Liver (tissue), 8 donors: ENCODE measurements at regions not wholly inside any gene's neighbourhood (a gene's known extent, or its start where the extent isn't known, plus 50 kb on each side); places are given as distances from the start of the nearest gene placed in this dataset.

Experiments used
- DNase-seq: peaks from one replicate; pipeline ENCODE4 v3.0.0-alpha.2; 2017; ENCODE audit warnings: low spot score
- H3K27ac ChIP-seq, 2 donors: one replicate each; pipeline ENCODE4 v1.7.0; 2013; ENCODE audit warnings: inconsistent platforms in 2 of 2, low read length in 2 of 2, control low read depth in 1 of 2, low read depth in 1 of 2, mild to moderate bottlenecking in 1 of 2
- H3K27me3 ChIP-seq, 4 donors: one replicate each; pipeline versions ENCODE4 v1.6.1 to v1.7.0; 2013; ENCODE audit warnings: low read length in 3 of 4, inconsistent platforms in 1 of 4, mild to moderate bottlenecking in 1 of 4, moderate library complexity in 1 of 4; ENCODE audit not compliant: control insufficient read depth in 4 of 4, insufficient read depth in 4 of 4
- H3K36me3 ChIP-seq, 4 donors: one replicate each; pipeline versions ENCODE4 v1.6.1 to v1.7.0; 2013; ENCODE audit warnings: low read length in 3 of 4, mild to moderate bottlenecking in 3 of 4, low read depth in 1 of 4, moderate library complexity in 1 of 4; ENCODE audit not compliant: control insufficient read depth in 4 of 4, insufficient read depth in 3 of 4
- H3K4me1 ChIP-seq, 4 donors: one replicate each; pipeline versions ENCODE4 v1.6.1 to v1.7.0; 2013; ENCODE audit warnings: low read length in 3 of 4, mild to moderate bottlenecking in 3 of 4, moderate library complexity in 1 of 4; ENCODE audit not compliant: control insufficient read depth in 4 of 4, insufficient read depth in 4 of 4
- H3K4me3 ChIP-seq, 3 donors: one replicate each; pipeline versions ENCODE4 v1.6.1 to v1.7.0; 2013; ENCODE audit warnings: low read length in 3 of 3, control low read depth in 1 of 3, low read depth in 1 of 3, mild to moderate bottlenecking in 1 of 3
- H3K9ac ChIP-seq, 2 donors: one replicate each; pipeline ENCODE4 v1.7.0; 2013; ENCODE audit warnings: low read length in 2 of 2, mild to moderate bottlenecking in 2 of 2, moderate library complexity in 2 of 2, control low read depth in 1 of 2, low read depth in 1 of 2
- H3K9me3 ChIP-seq, 4 donors: one replicate each; pipeline versions ENCODE4 v1.6.1 to v1.7.0; 2013; ENCODE audit warnings: low read length in 3 of 4; ENCODE audit not compliant: control insufficient read depth in 4 of 4
- EGR1 ChIP-seq, 2 donors: IDR thresholded peaks; 2 replicates each; pipeline ENCODE4 v1.6.1; 2016 to 2018; ENCODE audit warnings: antibody characterized with exemption in 2 of 2, low read depth in 2 of 2
- FOXA1 ChIP-seq: IDR thresholded peaks from 2 replicates; pipeline ENCODE4 v1.6.1; 2016; ENCODE audit warnings: antibody characterized with exemption
- FOXA2 ChIP-seq: IDR thresholded peaks from 2 replicates; pipeline ENCODE4 v1.6.1; 2016; ENCODE audit warnings: antibody characterized with exemption
- GABPA ChIP-seq, 2 donors: IDR thresholded peaks in 1 of 2; conservative IDR thresholded peaks in 1 of 2; 2 replicates each; pipeline ENCODE4 v1.6.1; 2016; ENCODE audit warnings: antibody characterized with exemption in 2 of 2, mild to moderate bottlenecking in 1 of 2, moderate library complexity in 1 of 2
- HNF4A ChIP-seq, 2 donors: conservative IDR thresholded peaks; 2 replicates each; pipeline ENCODE4 v1.6.1; 2016; ENCODE audit warnings: antibody characterized with exemption in 2 of 2, mild to moderate bottlenecking in 2 of 2
- HNF4G ChIP-seq: IDR thresholded peaks from 2 replicates; pipeline ENCODE4 v1.6.1; 2016; ENCODE audit warnings: antibody characterized with exemption
- JUND ChIP-seq, 2 donors: IDR thresholded peaks; 2 replicates each; pipeline ENCODE4 v1.6.1; 2016; ENCODE audit warnings: antibody characterized with exemption in 2 of 2
- NR2F2 ChIP-seq: IDR thresholded peaks from 2 replicates; pipeline ENCODE4 v1.6.1; 2016; ENCODE audit warnings: antibody characterized with exemption
- RAD21 ChIP-seq, 2 donors: IDR thresholded peaks; 2 replicates each; pipeline ENCODE4 v1.6.1; 2016; ENCODE audit warnings: antibody characterized with exemption in 2 of 2, mild to moderate bottlenecking in 2 of 2
- RXRA ChIP-seq, 2 donors: IDR thresholded peaks; 2 replicates each; pipeline ENCODE4 v1.6.1; 2017 to 2018; ENCODE audit warnings: antibody characterized with exemption in 2 of 2, mild to moderate bottlenecking in 1 of 2
- SP1 ChIP-seq: IDR thresholded peaks from 2 replicates; pipeline ENCODE4 v1.6.1; 2018; ENCODE audit warnings: antibody characterized with exemption, mild to moderate bottlenecking
- TAF1 ChIP-seq: conservative IDR thresholded peaks from 2 replicates; pipeline ENCODE4 v1.6.1; 2016; ENCODE audit warnings: antibody characterized with exemption, mild to moderate bottlenecking
- YY1 ChIP-seq: IDR thresholded peaks from 2 replicates; pipeline ENCODE4 v1.6.1; 2016; ENCODE audit warnings: antibody characterized with exemption, mild to moderate bottlenecking
- WGBS: extraction: QIAGEN DNeasy Blood & Tissue Kit; methylation state at CpG from one replicate; pipeline ENCODE4 v1.1.7; 2013; 5-methylcytosine and 5-hydroxymethylcytosine counted together
- TF ChIP-seq, protein P1 (sequence below): IDR thresholded peaks from 2 replicates; pipeline ENCODE4 v1.6.1; 2016; ENCODE audit warnings: antibody characterized with exemption, mild to moderate bottlenecking
- TF ChIP-seq, protein P2 (sequence below): IDR thresholded peaks from 2 replicates; pipeline ENCODE4 v1.6.1; 2016; ENCODE audit warnings: antibody characterized with exemption
- TF ChIP-seq, protein P3 (sequence below): IDR thresholded peaks from 2 replicates; pipeline ENCODE4 v1.6.1; 2016; ENCODE audit warnings: antibody characterized with exemption
- TF ChIP-seq, protein P4 (sequence below): fragments of 150-350 bp; IDR thresholded peaks from 2 replicates; pipeline ENCODE4 v1.5.1; 2017; ENCODE audit warnings: improper control_type of control experiment, low read depth, low read length; ENCODE audit not compliant: missing input control
- TF ChIP-seq, protein P5 (sequence below): IDR thresholded peaks from 2 replicates; pipeline ENCODE4 v1.6.1; 2016; ENCODE audit warnings: antibody characterized with exemption
- donor health status: healthy.
- donor health status: healthy.
- donor health status: healthy.
- donor health status: healthy.
- donor health status: healthy.

DNA sequence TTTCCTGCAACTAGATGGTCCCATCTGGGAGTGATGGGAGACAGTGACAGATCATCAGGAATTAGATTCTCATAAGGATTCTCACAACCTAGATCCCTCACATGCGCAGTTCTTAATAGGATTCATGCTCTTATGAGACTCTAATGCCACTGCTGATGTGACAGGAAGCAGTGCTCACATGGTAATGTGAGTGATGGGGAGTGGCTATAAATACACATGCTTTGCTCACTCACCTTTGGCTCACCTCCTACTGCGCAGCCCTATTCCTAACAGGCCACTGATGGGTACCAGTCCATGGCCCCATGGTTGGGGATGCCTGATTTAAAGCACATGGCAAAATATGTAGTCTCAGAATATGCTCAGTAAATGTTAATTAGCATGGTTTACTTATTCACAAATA lies 80.6 kb upstream of the MBOAT1 start:
- Histone ChIP-seq H3K27ac (no peak overlapping the region), H3K9ac (no peak overlapping the region), H3K36me3 (no peaks in the 10 kb centered on the region), H3K4me3 (no peak overlapping the region), H3K27me3 (no peaks in the 10 kb centered on the region), H3K9me3 (no peaks in the 10 kb centered on the region), H3K4me1 (no peaks in the 10 kb centered on the region)
- DNase-seq = no peak
- TF ChIP-seq FOXA1 (no peak), RAD21 (IDR thresholded peaks at IDR 0.05) (no peak), HNF4G (no peak), SP1 (no peak), JUND (IDR thresholded peaks at IDR 0.05) (no peak), NR2F2 (no peak), RXRA (IDR thresholded peaks at IDR 0.05) (no peak), GABPA (IDR thresholded peaks at IDR 0.05 in 1 of 2, conservative IDR thresholded peaks at IDR 0.05 in 1 of 2) (no peak), HNF4A (conservative IDR thresholded peaks at IDR 0.05) (no peak), YY1 (no peak), FOXA2 (no peak), EGR1 (IDR thresholded peaks at IDR 0.05; ENCODE audit: low read depth in 2 of 2) (no peak), TAF1 (no peak)
- TF ChIP-seq, protein P1, sequence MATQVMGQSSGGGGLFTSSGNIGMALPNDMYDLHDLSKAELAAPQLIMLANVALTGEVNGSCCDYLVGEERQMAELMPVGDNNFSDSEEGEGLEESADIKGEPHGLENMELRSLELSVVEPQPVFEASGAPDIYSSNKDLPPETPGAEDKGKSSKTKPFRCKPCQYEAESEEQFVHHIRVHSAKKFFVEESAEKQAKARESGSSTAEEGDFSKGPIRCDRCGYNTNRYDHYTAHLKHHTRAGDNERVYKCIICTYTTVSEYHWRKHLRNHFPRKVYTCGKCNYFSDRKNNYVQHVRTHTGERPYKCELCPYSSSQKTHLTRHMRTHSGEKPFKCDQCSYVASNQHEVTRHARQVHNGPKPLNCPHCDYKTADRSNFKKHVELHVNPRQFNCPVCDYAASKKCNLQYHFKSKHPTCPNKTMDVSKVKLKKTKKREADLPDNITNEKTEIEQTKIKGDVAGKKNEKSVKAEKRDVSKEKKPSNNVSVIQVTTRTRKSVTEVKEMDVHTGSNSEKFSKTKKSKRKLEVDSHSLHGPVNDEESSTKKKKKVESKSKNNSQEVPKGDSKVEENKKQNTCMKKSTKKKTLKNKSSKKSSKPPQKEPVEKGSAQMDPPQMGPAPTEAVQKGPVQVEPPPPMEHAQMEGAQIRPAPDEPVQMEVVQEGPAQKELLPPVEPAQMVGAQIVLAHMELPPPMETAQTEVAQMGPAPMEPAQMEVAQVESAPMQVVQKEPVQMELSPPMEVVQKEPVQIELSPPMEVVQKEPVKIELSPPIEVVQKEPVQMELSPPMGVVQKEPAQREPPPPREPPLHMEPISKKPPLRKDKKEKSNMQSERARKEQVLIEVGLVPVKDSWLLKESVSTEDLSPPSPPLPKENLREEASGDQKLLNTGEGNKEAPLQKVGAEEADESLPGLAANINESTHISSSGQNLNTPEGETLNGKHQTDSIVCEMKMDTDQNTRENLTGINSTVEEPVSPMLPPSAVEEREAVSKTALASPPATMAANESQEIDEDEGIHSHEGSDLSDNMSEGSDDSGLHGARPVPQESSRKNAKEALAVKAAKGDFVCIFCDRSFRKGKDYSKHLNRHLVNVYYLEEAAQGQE = no peak
- TF ChIP-seq, protein P2, sequence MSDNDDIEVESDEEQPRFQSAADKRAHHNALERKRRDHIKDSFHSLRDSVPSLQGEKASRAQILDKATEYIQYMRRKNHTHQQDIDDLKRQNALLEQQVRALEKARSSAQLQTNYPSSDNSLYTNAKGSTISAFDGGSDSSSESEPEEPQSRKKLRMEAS = no peak
- TF ChIP-seq, protein P3, sequence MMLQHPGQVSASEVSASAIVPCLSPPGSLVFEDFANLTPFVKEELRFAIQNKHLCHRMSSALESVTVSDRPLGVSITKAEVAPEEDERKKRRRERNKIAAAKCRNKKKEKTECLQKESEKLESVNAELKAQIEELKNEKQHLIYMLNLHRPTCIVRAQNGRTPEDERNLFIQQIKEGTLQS = no peak
- TF ChIP-seq, protein P4, sequence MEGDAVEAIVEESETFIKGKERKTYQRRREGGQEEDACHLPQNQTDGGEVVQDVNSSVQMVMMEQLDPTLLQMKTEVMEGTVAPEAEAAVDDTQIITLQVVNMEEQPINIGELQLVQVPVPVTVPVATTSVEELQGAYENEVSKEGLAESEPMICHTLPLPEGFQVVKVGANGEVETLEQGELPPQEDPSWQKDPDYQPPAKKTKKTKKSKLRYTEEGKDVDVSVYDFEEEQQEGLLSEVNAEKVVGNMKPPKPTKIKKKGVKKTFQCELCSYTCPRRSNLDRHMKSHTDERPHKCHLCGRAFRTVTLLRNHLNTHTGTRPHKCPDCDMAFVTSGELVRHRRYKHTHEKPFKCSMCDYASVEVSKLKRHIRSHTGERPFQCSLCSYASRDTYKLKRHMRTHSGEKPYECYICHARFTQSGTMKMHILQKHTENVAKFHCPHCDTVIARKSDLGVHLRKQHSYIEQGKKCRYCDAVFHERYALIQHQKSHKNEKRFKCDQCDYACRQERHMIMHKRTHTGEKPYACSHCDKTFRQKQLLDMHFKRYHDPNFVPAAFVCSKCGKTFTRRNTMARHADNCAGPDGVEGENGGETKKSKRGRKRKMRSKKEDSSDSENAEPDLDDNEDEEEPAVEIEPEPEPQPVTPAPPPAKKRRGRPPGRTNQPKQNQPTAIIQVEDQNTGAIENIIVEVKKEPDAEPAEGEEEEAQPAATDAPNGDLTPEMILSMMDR = no peak
- TF ChIP-seq, protein P5, sequence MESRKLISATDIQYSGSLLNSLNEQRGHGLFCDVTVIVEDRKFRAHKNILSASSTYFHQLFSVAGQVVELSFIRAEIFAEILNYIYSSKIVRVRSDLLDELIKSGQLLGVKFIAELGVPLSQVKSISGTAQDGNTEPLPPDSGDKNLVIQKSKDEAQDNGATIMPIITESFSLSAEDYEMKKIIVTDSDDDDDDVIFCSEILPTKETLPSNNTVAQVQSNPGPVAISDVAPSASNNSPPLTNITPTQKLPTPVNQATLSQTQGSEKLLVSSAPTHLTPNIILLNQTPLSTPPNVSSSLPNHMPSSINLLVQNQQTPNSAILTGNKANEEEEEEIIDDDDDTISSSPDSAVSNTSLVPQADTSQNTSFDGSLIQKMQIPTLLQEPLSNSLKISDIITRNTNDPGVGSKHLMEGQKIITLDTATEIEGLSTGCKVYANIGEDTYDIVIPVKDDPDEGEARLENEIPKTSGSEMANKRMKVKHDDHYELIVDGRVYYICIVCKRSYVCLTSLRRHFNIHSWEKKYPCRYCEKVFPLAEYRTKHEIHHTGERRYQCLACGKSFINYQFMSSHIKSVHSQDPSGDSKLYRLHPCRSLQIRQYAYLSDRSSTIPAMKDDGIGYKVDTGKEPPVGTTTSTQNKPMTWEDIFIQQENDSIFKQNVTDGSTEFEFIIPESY = no peak
- WGBS = 96% methylated on average over 2 of the region's 2 CpGs
